B cell (primary cell): ENCODE measurements at regions not wholly inside any gene's neighbourhood (a gene's known extent, or its start where the extent isn't known, plus 50 kb on each side); places are given as distances from the start of the nearest gene placed in this dataset.

Source experiments
- ATAC-seq: fragments of 200-7000 bp; cut with Tn5 transposase; one replicate; pipeline ENCODE4 v1.10.0; 2021; ENCODE audit warnings: low read depth, mild to moderate bottlenecking, moderate number of reproducible peaks, moderate library complexity
- CTCF ChIA-PET: fragments of 350-600 bp; sonication (Branson Sonifier 250); formaldehyde crosslinking; loops from one replicate; lab custom pipeline; 2021; ENCODE audit warnings: antibody characterized with exemption, inconsistent platforms; lab: Charles Lee
- POLR2A ChIA-PET: fragments of 350-600 bp; sonication (Branson Sonifier 250); formaldehyde crosslinking; loops from one replicate; lab custom pipeline; 2021; ENCODE audit warnings: antibody characterized with exemption; lab: Charles Lee
- DNase-seq: peaks from one replicate; pipeline ENCODE4 v3.0.0; 2013
- H2AFZ ChIP-seq: 2 replicates; pipeline ENCODE4 v1.6.1; 2012; ENCODE audit warnings: mild to moderate bottlenecking, low read depth, low read length; ENCODE audit not compliant: insufficient read depth, poor library complexity, severe bottlenecking
- H3K27ac ChIP-seq, 2 donors: 1 replicate in 1 of 2; 2 replicates in 1 of 2; pipeline ENCODE4 v1.5.1; 2012 to 2013; ENCODE audit warnings: low read length in 2 of 2, mild to moderate bottlenecking in 2 of 2, moderate library complexity in 1 of 2
- H3K27me3 ChIP-seq, 4 experiments: fragments of 200-600 bp in 1 of 4; sonication (generic) in 1 of 4; replicated peaks in 1 of 4; 1 replicate in 2 of 4; 2 replicates in 2 of 4; pipeline versions ENCODE4 v1.6.1 to v1.7.0; 2013 to 2016; ENCODE audit warnings: low read length in 3 of 4, mild to moderate bottlenecking in 2 of 4, mixed read lengths in 1 of 4, moderate library complexity in 1 of 4; ENCODE audit not compliant: insufficient read depth in 4 of 4, control insufficient read depth in 3 of 4; ENCODE audit errors: control extremely low read depth in 1 of 4
- H3K36me3 ChIP-seq, 2 experiments: replicated peaks in 1 of 2; 1 replicate in 1 of 2; 2 replicates in 1 of 2; pipeline versions ENCODE4 v1.6.1 to v1.7.1; 2013; ENCODE audit warnings: low read length in 1 of 2; ENCODE audit not compliant: insufficient read depth in 2 of 2, control insufficient read depth in 1 of 2; ENCODE audit errors: control extremely low read depth in 1 of 2, extremely low read depth in 1 of 2
- H3K4me1 ChIP-seq, 2 donors: fragments of 200-600 bp in 1 of 2; sonication (generic) in 1 of 2; 1 replicate in 1 of 2; 2 replicates in 1 of 2; pipeline versions ENCODE4 v1.5.1 to v1.6.1; 2013 to 2017; ENCODE audit warnings: low read length in 2 of 2; ENCODE audit not compliant: control insufficient read depth in 2 of 2, insufficient read depth in 2 of 2
- H3K4me2 ChIP-seq: replicated peaks from 2 replicates; pipeline ENCODE3; 2012; ENCODE audit warnings: mild to moderate bottlenecking, low read depth, low read length; ENCODE audit not compliant: poor library complexity, severe bottlenecking
- H3K4me3 ChIP-seq, 5 experiments: fragments of 200-600 bp in 1 of 5; sonication (generic) in 1 of 5; 1 replicate in 3 of 5; 2 replicates in 2 of 5; pipeline versions ENCODE4 v1.5.1 to v1.7.0; 2011 to 2016; ENCODE audit warnings: low read length in 4 of 5, mild to moderate bottlenecking in 4 of 5, low read depth in 2 of 5, control low read depth in 1 of 5, moderate library complexity in 1 of 5; ENCODE audit not compliant: insufficient read depth in 1 of 5; ENCODE audit errors: control extremely low read depth in 1 of 5, extremely low read depth in 1 of 5
- H3K79me2 ChIP-seq: fragments of 200-600 bp; sonication (generic); one replicate; pipeline ENCODE4 v1.6.0; 2016; ENCODE audit warnings: low read length; ENCODE audit not compliant: control insufficient read depth, insufficient read depth
- H3K9ac ChIP-seq: fragments of 200-600 bp; sonication (generic); 2 replicates; pipeline ENCODE4 v1.6.1; 2017; ENCODE audit warnings: mild to moderate bottlenecking, low read length, moderate library complexity
- H3K9me3 ChIP-seq, 3 donors: one replicate each; pipeline versions ENCODE4 v1.6.1 to v1.7.1; 2013; ENCODE audit warnings: low read length in 2 of 3; ENCODE audit not compliant: control insufficient read depth in 2 of 3, insufficient read depth in 1 of 3; ENCODE audit errors: control extremely low read depth in 1 of 3
- H4K20me1 ChIP-seq: 2 replicates; pipeline ENCODE4 v1.6.0; 2012; ENCODE audit warnings: mild to moderate bottlenecking, low read length; ENCODE audit not compliant: insufficient read depth, control insufficient read depth, poor library complexity, severe bottlenecking
- H3K27ac Mint-ChIP-seq: one replicate; pipeline ENCODE4 v1.8.0; 2021; ENCODE audit warnings: mixed read lengths
- H3K27me3 Mint-ChIP-seq: one replicate; pipeline ENCODE4 v1.8.0; 2021; ENCODE audit warnings: mixed read lengths
- H3K4me1 Mint-ChIP-seq: one replicate; pipeline ENCODE4 v1.8.0; 2021; ENCODE audit warnings: mixed read lengths
- H3K4me3 Mint-ChIP-seq: one replicate; pipeline ENCODE4 v1.8.0; 2021; ENCODE audit warnings: mixed read lengths
- H3K9me3 Mint-ChIP-seq: one replicate; pipeline ENCODE4 v1.8.0; 2022; ENCODE audit warnings: mixed read lengths; ENCODE audit not compliant: insufficient read depth
- EZH2 ChIP-seq: IDR thresholded peaks from 2 replicates; pipeline ENCODE4 v1.6.1; 2012; ENCODE audit warnings: borderline replicate concordance, low read depth, mild to moderate bottlenecking, moderate library complexity, low read length; ENCODE audit not compliant: insufficient read depth, poor library complexity, severe bottlenecking
- WGBS: methylation state at CpG from one replicate; pipeline ENCODE4 v1.1.5; 2013; ENCODE audit warnings: missing lambda C conversion rate; ENCODE audit not compliant: insufficient coverage; 5-methylcytosine and 5-hydroxymethylcytosine counted together
- intact Hi-C: fragments of 100-400 bp; cut with micrococcal nuclease; formaldehyde crosslinking; loops from one replicate; pipeline ENCODE4 v1.10.0; 2022
- TF ChIP-seq, protein P1 (sequence below): fragments of 200-600 bp; IDR thresholded peaks from one replicate; pipeline ENCODE4 v1.8.0; 2022; ENCODE audit warnings: antibody characterized with exemption, mild to moderate bottlenecking

DNA sequence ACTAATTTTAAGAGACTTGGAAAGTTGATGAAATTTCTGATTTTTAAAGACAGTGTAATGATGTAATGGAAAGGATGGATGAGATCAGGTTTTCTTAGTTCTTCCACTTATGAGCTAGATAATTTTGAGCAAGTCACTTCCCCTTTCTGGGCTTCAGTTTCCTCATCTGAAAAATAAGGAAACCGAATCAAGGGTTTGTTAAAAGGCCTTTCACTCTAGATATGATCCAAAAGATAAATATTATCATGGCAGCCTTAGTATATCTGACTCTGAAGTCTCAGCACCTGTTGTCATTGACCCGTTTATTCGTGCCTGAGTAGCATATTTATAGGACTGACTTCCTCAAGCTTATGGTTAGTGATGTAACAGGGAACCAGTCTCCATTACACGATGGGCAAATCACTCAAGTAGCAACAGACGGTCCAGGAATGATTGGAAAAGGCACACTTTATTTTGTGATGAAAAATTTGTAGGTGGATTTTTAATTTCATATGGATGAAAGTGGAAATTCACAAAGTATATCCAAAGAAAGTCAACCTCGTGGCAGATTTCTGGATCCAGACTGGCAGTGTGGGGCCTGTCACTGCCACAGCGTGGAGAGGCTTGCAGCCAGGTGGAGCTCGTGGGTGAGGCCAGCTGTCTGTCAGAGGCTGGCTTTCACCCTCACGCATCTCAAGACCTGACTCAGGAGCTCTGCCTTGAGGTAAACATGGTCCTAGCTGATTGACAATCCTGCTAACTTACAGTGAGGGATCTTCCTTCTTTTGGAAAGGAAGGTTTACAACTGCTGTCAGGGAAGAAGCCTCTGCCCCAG, 137.9 kb upstream of the CXCR4 start:
- TF ChIP-seq, protein P1, sequence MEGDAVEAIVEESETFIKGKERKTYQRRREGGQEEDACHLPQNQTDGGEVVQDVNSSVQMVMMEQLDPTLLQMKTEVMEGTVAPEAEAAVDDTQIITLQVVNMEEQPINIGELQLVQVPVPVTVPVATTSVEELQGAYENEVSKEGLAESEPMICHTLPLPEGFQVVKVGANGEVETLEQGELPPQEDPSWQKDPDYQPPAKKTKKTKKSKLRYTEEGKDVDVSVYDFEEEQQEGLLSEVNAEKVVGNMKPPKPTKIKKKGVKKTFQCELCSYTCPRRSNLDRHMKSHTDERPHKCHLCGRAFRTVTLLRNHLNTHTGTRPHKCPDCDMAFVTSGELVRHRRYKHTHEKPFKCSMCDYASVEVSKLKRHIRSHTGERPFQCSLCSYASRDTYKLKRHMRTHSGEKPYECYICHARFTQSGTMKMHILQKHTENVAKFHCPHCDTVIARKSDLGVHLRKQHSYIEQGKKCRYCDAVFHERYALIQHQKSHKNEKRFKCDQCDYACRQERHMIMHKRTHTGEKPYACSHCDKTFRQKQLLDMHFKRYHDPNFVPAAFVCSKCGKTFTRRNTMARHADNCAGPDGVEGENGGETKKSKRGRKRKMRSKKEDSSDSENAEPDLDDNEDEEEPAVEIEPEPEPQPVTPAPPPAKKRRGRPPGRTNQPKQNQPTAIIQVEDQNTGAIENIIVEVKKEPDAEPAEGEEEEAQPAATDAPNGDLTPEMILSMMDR = peak; percentile 24
- no peak for TF ChIP-seq EZH2
- ATAC-seq = peak; percentile 69

More for the DNA sequence above, 137.9 kb upstream of the CXCR4 start:
- Mint-ChIP-seq H3K4me1 (peaks cover 91% of the 10 kb centered on the region), H3K4me3 (peak overlapping the region; percentile 64), H3K9me3 (no peaks in the 10 kb centered on the region), H3K27ac (peak overlapping the region; percentile 92), H3K27me3 (no peaks in the 10 kb centered on the region)
- Histone ChIP-seq H4K20me1 (no peaks in the 10 kb centered on the region), H3K27ac (peak overlapping the region; percentile 43 to 74), H3K4me3 (no peak overlapping the region), H3K9ac (no peak overlapping the region), H3K27me3 (no peaks in the 10 kb centered on the region), H3K4me1 (peaks cover 55% of the 10 kb centered on the region in 2 donors), H3K9me3 (peaks cover 0 to 3% (median 0%) of the 10 kb centered on the region in 3 donors), H3K4me2 (peak overlapping the region; percentile 46), H3K36me3 (no peaks in the 10 kb centered on the region), H3K79me2 (no peaks in the 10 kb centered on the region), H2AFZ (peak overlapping the region; percentile 7)
- ChIA-PET CTCF (interaction anchor here (0.5 to 7.4 kb wide), 29 partner anchors 8 to 342 kb away, joined by 3 to 137 read pairs (median 7); partner anchors contain the start of gene CXCR4), POLR2A (interaction anchor here (0.8 to 5.1 kb wide), 22 partner anchors 8 to 139 kb away, joined by 3 to 63 read pairs (median 8); no protein-coding TSS in a partner anchor)
- peak; percentile 78 for DNase-seq
- intact Hi-C loops = loop anchor here (1.0 to 5.0 kb wide), 10 partner anchors 17 to 339 kb away; partner anchors contain the start of gene CXCR4
- WGBS = 33% methylated on average over 4 of the region's 9 CpGs
